ENCODE measurements at regions not wholly inside any gene's neighbourhood (a gene's known extent, or its start where the extent isn't known, plus 50 kb on each side); places are given as distances from the start of the nearest gene placed in this dataset.

- Histone ChIP-seq H3K36me3 (ENCODE audit: control insufficient read depth, insufficient read depth, low read length) (no peaks in the 10 kb centered on the region), H3K27me3 (ENCODE audit: control insufficient read depth, insufficient read depth, low read length) (no peaks in the 10 kb centered on the region), H3K27ac (ENCODE audit: low read depth, low read length) (no peak overlapping the region), H3K9ac (ENCODE audit: low read length) (no peak overlapping the region), H3K4me1 (ENCODE audit: control insufficient read depth, insufficient read depth, low read length) (peaks cover 42% of the 10 kb centered on the region), H3K4me3 (ENCODE audit: low read length) (no peak overlapping the region)
These were observed 430.1 kb upstream of the NPVF start for GRCh38 chr7:25658375-25658774.

- H3K4me1 ChIP-seq (ENCODE audit: control insufficient read depth, insufficient read depth, low read length) = peaks cover 55% of the 10 kb centered on the region
- no peaks in the 10 kb centered on the region for H3K27me3 ChIP-seq (ENCODE audit: control insufficient read depth, insufficient read depth, low read length)
- no peak overlapping the region for H3K4me3 ChIP-seq (ENCODE audit: low read length)
- peak overlapping the region; percentile 56 for H3K27ac ChIP-seq (ENCODE audit: low read depth, low read length)
- H3K9ac ChIP-seq (ENCODE audit: low read length) = no peak overlapping the region
- no peaks in the 10 kb centered on the region for H3K36me3 ChIP-seq (ENCODE audit: control insufficient read depth, insufficient read depth, low read length)
These were observed 431.6 kb upstream of the NPVF start for GRCh38 chr7:25659841-25660240.

GRCh38 chr7:25662841-25663800 lies 434.8 kb upstream of the NPVF start:
- Histone ChIP-seq H3K4me1 (ENCODE audit: control insufficient read depth, insufficient read depth, low read length) (peaks cover 48% of the 10 kb centered on the region), H3K36me3 (ENCODE audit: control insufficient read depth, insufficient read depth, low read length) (no peaks in the 10 kb centered on the region), H3K27me3 (ENCODE audit: control insufficient read depth, insufficient read depth, low read length) (no peaks in the 10 kb centered on the region), H3K9ac (ENCODE audit: low read length) (no peak overlapping the region), H3K27ac (ENCODE audit: low read depth, low read length) (peak overlapping the region; percentile 87), H3K4me3 (ENCODE audit: low read length) (no peak overlapping the region)

- Histone ChIP-seq H3K27ac (ENCODE audit: low read depth, low read length) (peak overlapping the region; percentile 87), H3K4me3 (ENCODE audit: low read length) (no peak overlapping the region)
These were observed 435.6 kb upstream of the NPVF start for GRCh38 chr7:25663877-25664276.

GRCh38 chr7:25664593-25664992 lies 436.3 kb upstream of the NPVF start:
- H3K4me1 ChIP-seq (ENCODE audit: control insufficient read depth, insufficient read depth, low read length) = peaks cover 42% of the 10 kb centered on the region
- H3K4me3 ChIP-seq (ENCODE audit: low read length) = no peak overlapping the region
- no peak overlapping the region for H3K9ac ChIP-seq (ENCODE audit: low read length)

More at GRCh38 chr7:25663877-25664276, 435.6 kb upstream of the NPVF start:
- Histone ChIP-seq H3K36me3 (ENCODE audit: control insufficient read depth, insufficient read depth, low read length) (no peaks in the 10 kb centered on the region), H3K4me1 (ENCODE audit: control insufficient read depth, insufficient read depth, low read length) (peaks cover 43% of the 10 kb centered on the region), H3K9ac (ENCODE audit: low read length) (no peak overlapping the region), H3K27me3 (ENCODE audit: control insufficient read depth, insufficient read depth, low read length) (no peaks in the 10 kb centered on the region)

GRCh38 chr7:25665374-25665773 lies 437.1 kb upstream of the NPVF start:
- H3K27me3 ChIP-seq (ENCODE audit: control insufficient read depth, insufficient read depth, low read length) = no peaks in the 10 kb centered on the region
- H3K9ac ChIP-seq (ENCODE audit: low read length) = no peak overlapping the region
- no peak overlapping the region for H3K4me3 ChIP-seq (ENCODE audit: low read length)
- H3K4me1 ChIP-seq (ENCODE audit: control insufficient read depth, insufficient read depth, low read length) = peaks cover 44% of the 10 kb centered on the region
- no peaks in the 10 kb centered on the region for H3K36me3 ChIP-seq (ENCODE audit: control insufficient read depth, insufficient read depth, low read length)
- H3K27ac ChIP-seq (ENCODE audit: low read depth, low read length) = peak overlapping the region; percentile 68

More at GRCh38 chr7:25664593-25664992, 436.3 kb upstream of the NPVF start:
- Histone ChIP-seq H3K27ac (ENCODE audit: low read depth, low read length) (peak overlapping the region; percentile 68), H3K36me3 (ENCODE audit: control insufficient read depth, insufficient read depth, low read length) (no peaks in the 10 kb centered on the region), H3K27me3 (ENCODE audit: control insufficient read depth, insufficient read depth, low read length) (no peaks in the 10 kb centered on the region)

GRCh38 chr7:25665903-25666670 lies 437.8 kb upstream of the NPVF start:
- H3K27ac ChIP-seq (ENCODE audit: low read depth, low read length) = no peak overlapping the region
- H3K4me3 ChIP-seq (ENCODE audit: low read length) = no peak overlapping the region
- peaks cover 42% of the 10 kb centered on the region for H3K4me1 ChIP-seq (ENCODE audit: control insufficient read depth, insufficient read depth, low read length)
- H3K9ac ChIP-seq (ENCODE audit: low read length) = no peak overlapping the region
- no peaks in the 10 kb centered on the region for H3K36me3 ChIP-seq (ENCODE audit: control insufficient read depth, insufficient read depth, low read length)
- no peaks in the 10 kb centered on the region for H3K27me3 ChIP-seq (ENCODE audit: control insufficient read depth, insufficient read depth, low read length)

GRCh38 chr7:25666671-25667060 lies 438.4 kb upstream of the NPVF start:
- H3K4me1 ChIP-seq (ENCODE audit: control insufficient read depth, insufficient read depth, low read length) = peaks cover 37% of the 10 kb centered on the region
- no peaks in the 10 kb centered on the region for H3K27me3 ChIP-seq (ENCODE audit: control insufficient read depth, insufficient read depth, low read length)
- no peaks in the 10 kb centered on the region for H3K36me3 ChIP-seq (ENCODE audit: control insufficient read depth, insufficient read depth, low read length)
- H3K4me3 ChIP-seq (ENCODE audit: low read length) = no peak overlapping the region
- no peak overlapping the region for H3K27ac ChIP-seq (ENCODE audit: low read depth, low read length)
- no peak overlapping the region for H3K9ac ChIP-seq (ENCODE audit: low read length)

- no peak overlapping the region for H3K9ac ChIP-seq (ENCODE audit: low read length)
- peaks cover 17% of the 10 kb centered on the region for H3K4me1 ChIP-seq (ENCODE audit: control insufficient read depth, insufficient read depth, low read length)
- no peak overlapping the region for H3K4me3 ChIP-seq (ENCODE audit: low read length)
- H3K27ac ChIP-seq (ENCODE audit: low read depth, low read length) = no peak overlapping the region
- no peaks in the 10 kb centered on the region for H3K27me3 ChIP-seq (ENCODE audit: control insufficient read depth, insufficient read depth, low read length)
- no peaks in the 10 kb centered on the region for H3K36me3 ChIP-seq (ENCODE audit: control insufficient read depth, insufficient read depth, low read length)
These were observed 441.0 kb upstream of the NPVF start for GRCh38 chr7:25669281-25669781.

- H3K9ac ChIP-seq (ENCODE audit: low read length) = no peak overlapping the region
- no peaks in the 10 kb centered on the region for H3K36me3 ChIP-seq (ENCODE audit: control insufficient read depth, insufficient read depth, low read length)
- H3K27ac ChIP-seq (ENCODE audit: low read depth, low read length) = peak overlapping the region; percentile 6
- H3K4me3 ChIP-seq (ENCODE audit: low read length) = no peak overlapping the region
- H3K27me3 ChIP-seq (ENCODE audit: control insufficient read depth, insufficient read depth, low read length) = no peaks in the 10 kb centered on the region
- peaks cover 11% of the 10 kb centered on the region for H3K4me1 ChIP-seq (ENCODE audit: control insufficient read depth, insufficient read depth, low read length)
These were observed 441.9 kb upstream of the NPVF start for GRCh38 chr7:25669961-25670841.

- H3K4me3 ChIP-seq (ENCODE audit: low read length) = no peak overlapping the region
- H3K27ac ChIP-seq (ENCODE audit: low read depth, low read length) = no peak overlapping the region
- H3K36me3 ChIP-seq (ENCODE audit: control insufficient read depth, insufficient read depth, low read length) = no peaks in the 10 kb centered on the region
- no peak overlapping the region for H3K9ac ChIP-seq (ENCODE audit: low read length)
- H3K27me3 ChIP-seq (ENCODE audit: control insufficient read depth, insufficient read depth, low read length) = no peaks in the 10 kb centered on the region
- H3K4me1 ChIP-seq (ENCODE audit: control insufficient read depth, insufficient read depth, low read length) = peaks cover 13% of the 10 kb centered on the region
These were observed 442.8 kb upstream of the NPVF start for GRCh38 chr7:25671111-25671510.

All from rectal smooth muscle tissue (tissue), 1 donor.